CD4-positive, alpha-beta memory T cell (primary cell): ENCODE measurements at regions not wholly inside any gene's neighbourhood (a gene's known extent, or its start where the extent isn't known, plus 50 kb on each side); places are given as distances from the start of the nearest gene placed in this dataset.

Experiments
- CTCF ChIA-PET: fragments of 350-600 bp; sonication (Branson Sonifier 250); formaldehyde crosslinking; loops from one replicate; lab custom pipeline; 2021; ENCODE audit warnings: inconsistent platforms; ENCODE audit not compliant: partially characterized antibody; lab: Charles Lee
- POLR2A ChIA-PET: fragments of 350-600 bp; sonication (Branson Sonifier 250); formaldehyde crosslinking; loops from one replicate; lab custom pipeline; 2021; ENCODE audit not compliant: partially characterized antibody; lab: Charles Lee
- DNase-seq, 5 donors: peaks; one replicate each; pipeline versions ENCODE4 v3.0.0 to v3.0.0-alpha.2; 2020 to 2022; ENCODE audit warnings: mixed read lengths in 1 of 5
- H3K27ac ChIP-seq: one replicate; pipeline ENCODE4 v1.7.0; 2013; ENCODE audit warnings: low read depth, low read length
- H3K27me3 ChIP-seq: 2 replicates; pipeline ENCODE4 v1.7.0; 2013; ENCODE audit warnings: mild to moderate bottlenecking, low read length, moderate library complexity; ENCODE audit not compliant: insufficient read depth
- H3K36me3 ChIP-seq: 2 replicates; pipeline ENCODE4 v1.7.0; 2013; ENCODE audit warnings: mild to moderate bottlenecking, low read length, moderate library complexity; ENCODE audit not compliant: insufficient read depth
- H3K4me1 ChIP-seq: 2 replicates; pipeline ENCODE4 v1.7.0; 2013; ENCODE audit warnings: mild to moderate bottlenecking, low read length, moderate library complexity; ENCODE audit not compliant: insufficient read depth
- H3K4me3 ChIP-seq, 2 donors: one replicate each; pipeline ENCODE4 v1.7.0; 2013; ENCODE audit warnings: low read length in 2 of 2, mild to moderate bottlenecking in 1 of 2
- H3K9me3 ChIP-seq, 2 donors: one replicate each; pipeline ENCODE4 v1.7.0; 2013; ENCODE audit warnings: low read length in 2 of 2, control low read depth in 1 of 2; ENCODE audit not compliant: control insufficient read depth in 1 of 2
- H3K27ac Mint-ChIP-seq, 7 donors: one replicate each; pipeline ENCODE4 v1.8.0; 2020 to 2021; ENCODE audit warnings: mixed read lengths in 7 of 7, mild to moderate bottlenecking in 6 of 7, inconsistent platforms in 3 of 7, moderate library complexity in 3 of 7
- H3K27me3 Mint-ChIP-seq, 2 donors: one replicate each; pipeline ENCODE4 v1.8.0; 2020 to 2021; ENCODE audit warnings: mixed read lengths in 2 of 2
- H3K36me3 Mint-ChIP-seq, 2 donors: one replicate each; pipeline ENCODE4 v1.8.0; 2020 to 2021; ENCODE audit warnings: mixed read lengths in 2 of 2, inconsistent platforms in 1 of 2, mild to moderate bottlenecking in 1 of 2
- H3K4me1 Mint-ChIP-seq, 4 donors: one replicate each; pipeline ENCODE4 v1.8.0; 2020 to 2021; ENCODE audit warnings: mixed read lengths in 4 of 4, mild to moderate bottlenecking in 1 of 4
- H3K4me3 Mint-ChIP-seq, 8 donors: one replicate each; pipeline ENCODE4 v1.8.0; 2020 to 2021; ENCODE audit warnings: mixed read lengths in 8 of 8, mild to moderate bottlenecking in 7 of 8, moderate library complexity in 6 of 8, inconsistent platforms in 3 of 8
- H3K9me3 Mint-ChIP-seq, 8 donors: one replicate each; pipeline ENCODE4 v1.8.0; 2020 to 2021; ENCODE audit warnings: mixed read lengths in 8 of 8, mild to moderate bottlenecking in 5 of 8, inconsistent platforms in 3 of 8, moderate library complexity in 1 of 8
- intact Hi-C: fragments of 100-400 bp; cut with micrococcal nuclease; formaldehyde crosslinking; loops from one replicate; pipeline ENCODE4 v1.15.1; 2023

DNA sequence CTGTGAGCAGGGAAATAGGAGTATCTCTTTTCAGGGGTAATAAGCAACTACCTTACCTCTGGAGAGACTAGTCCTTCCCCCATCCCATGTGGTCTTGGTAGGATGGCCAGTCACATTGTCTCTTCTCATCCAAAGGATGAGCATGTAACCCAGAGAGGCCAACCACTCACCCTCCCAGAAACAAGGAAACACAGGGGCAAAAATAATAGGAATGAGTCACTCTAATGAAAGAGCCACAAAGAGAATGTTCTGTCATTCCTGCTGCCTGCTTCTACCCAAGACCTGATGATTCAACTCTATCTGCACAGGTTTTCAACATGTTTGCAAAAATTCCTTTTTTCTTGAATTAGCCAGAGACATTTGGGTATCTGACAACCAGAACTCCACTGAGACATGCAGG is 99.3 kb upstream of the NFE2L3 start:
- no peak overlapping the region for H3K4me3 ChIP-seq
- Mint-ChIP-seq H3K4me3 (no peak overlapping the region), H3K4me1 (no peaks in the 10 kb centered on the region), H3K9me3 (peaks cover 0 to 22% (median 5%) of the 10 kb centered on the region in 8 donors), H3K27me3 (peaks cover 34 to 40% of the 10 kb centered on the region in 2 donors), H3K27ac (no peak overlapping the region), H3K36me3 (no peaks in the 10 kb centered on the region)
- H3K27ac ChIP-seq: no peak overlapping the region
- intact Hi-C loops: no loop called here
- no peaks in the 10 kb centered on the region for H3K36me3 ChIP-seq
- ChIA-PET CTCF (interaction anchor here (1.8 kb wide), 1 partner anchor 160 kb away, joined by 4 read pairs; no protein-coding TSS in a partner anchor), POLR2A (no interaction called here)
- no peaks in the 10 kb centered on the region for H3K4me1 ChIP-seq
- DNase-seq: no peak
- no peaks in the 10 kb centered on the region for H3K27me3 ChIP-seq
- H3K9me3 ChIP-seq: no peaks in the 10 kb centered on the region

DNA sequence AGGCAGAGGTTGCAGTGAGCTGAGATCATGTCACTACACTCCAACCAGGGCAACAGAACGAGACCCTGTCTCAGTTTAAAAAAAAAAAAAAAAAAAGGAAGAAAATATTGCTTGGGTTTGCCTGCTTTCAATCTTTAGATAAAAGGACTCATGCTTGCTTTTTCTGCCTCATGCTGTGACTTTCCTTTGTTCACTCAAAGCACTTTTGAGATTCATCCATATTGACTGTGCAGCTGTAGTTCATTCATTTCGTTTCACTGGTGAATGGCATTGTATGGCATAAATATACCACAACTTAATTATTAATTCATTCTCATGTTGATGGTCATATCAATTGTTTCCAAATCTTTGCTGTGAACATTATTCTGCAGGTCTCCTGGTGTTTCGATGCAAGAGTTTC is 97.6 kb upstream of the NFE2L3 start:
- Histone ChIP-seq H3K9me3 (no peaks in the 10 kb centered on the region), H3K4me3 (no peak overlapping the region), H3K27me3 (no peaks in the 10 kb centered on the region), H3K27ac (no peak overlapping the region), H3K36me3 (no peaks in the 10 kb centered on the region), H3K4me1 (no peaks in the 10 kb centered on the region)
- no peaks in the 10 kb centered on the region for H3K36me3 Mint-ChIP-seq
- no peaks in the 10 kb centered on the region for H3K4me1 Mint-ChIP-seq
- intact Hi-C loops: no loop called here
- H3K9me3 Mint-ChIP-seq: peaks cover 0 to 22% (median 5%) of the 10 kb centered on the region in 8 donors
- DNase-seq: no peak
- no peak overlapping the region for H3K27ac Mint-ChIP-seq
- no peak overlapping the region for H3K4me3 Mint-ChIP-seq
- ChIA-PET POLR2A (no interaction called here), CTCF (interaction anchor here (1.2 to 1.8 kb wide), 2 partner anchors 159 to 161 kb away, joined by 3 to 4 read pairs; no protein-coding TSS in a partner anchor)
- peaks cover 36 to 40% of the 10 kb centered on the region in 2 donors for H3K27me3 Mint-ChIP-seq

DNA sequence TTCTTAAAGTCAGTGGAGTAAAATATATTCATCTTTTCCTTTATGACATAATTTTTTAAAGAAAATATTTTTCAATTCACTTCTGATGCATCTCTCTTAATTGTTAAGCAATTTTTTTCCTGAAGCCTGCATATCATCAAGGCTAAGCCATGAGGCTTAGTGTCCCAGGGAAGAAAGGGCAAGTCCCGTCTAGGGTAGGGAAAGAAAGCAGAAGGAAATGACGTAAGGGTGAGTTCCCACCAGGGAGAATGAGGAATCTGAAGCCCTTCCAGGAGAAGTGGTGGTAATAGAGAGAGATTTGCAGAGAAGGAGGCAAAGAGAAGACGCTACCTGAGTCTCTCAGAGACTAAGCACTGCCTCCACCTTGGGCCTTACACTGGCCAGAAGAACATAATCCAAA is 96.8 kb upstream of the NFE2L3 start:
- H3K4me3 ChIP-seq: no peak overlapping the region
- H3K36me3 ChIP-seq: no peaks in the 10 kb centered on the region
- H3K4me1 Mint-ChIP-seq: no peaks in the 10 kb centered on the region
- ChIA-PET CTCF (interaction anchor here (6.5 kb wide), 1 partner anchor 162 kb away, joined by 97 read pairs; no protein-coding TSS in a partner anchor), POLR2A (no interaction called here)
- no peak for DNase-seq
- H3K27me3 ChIP-seq: no peaks in the 10 kb centered on the region
- H3K9me3 ChIP-seq: no peaks in the 10 kb centered on the region
- no peak overlapping the region for H3K27ac Mint-ChIP-seq
- no peak overlapping the region for H3K4me3 Mint-ChIP-seq
- H3K36me3 Mint-ChIP-seq: no peaks in the 10 kb centered on the region
- H3K4me1 ChIP-seq: no peaks in the 10 kb centered on the region
- H3K27me3 Mint-ChIP-seq: peaks cover 37% of the 10 kb centered on the region in 2 donors
- H3K27ac ChIP-seq: no peak overlapping the region
- H3K9me3 Mint-ChIP-seq: peaks cover 0 to 22% (median 5%) of the 10 kb centered on the region in 8 donors
- intact Hi-C loops: no loop called here

DNA sequence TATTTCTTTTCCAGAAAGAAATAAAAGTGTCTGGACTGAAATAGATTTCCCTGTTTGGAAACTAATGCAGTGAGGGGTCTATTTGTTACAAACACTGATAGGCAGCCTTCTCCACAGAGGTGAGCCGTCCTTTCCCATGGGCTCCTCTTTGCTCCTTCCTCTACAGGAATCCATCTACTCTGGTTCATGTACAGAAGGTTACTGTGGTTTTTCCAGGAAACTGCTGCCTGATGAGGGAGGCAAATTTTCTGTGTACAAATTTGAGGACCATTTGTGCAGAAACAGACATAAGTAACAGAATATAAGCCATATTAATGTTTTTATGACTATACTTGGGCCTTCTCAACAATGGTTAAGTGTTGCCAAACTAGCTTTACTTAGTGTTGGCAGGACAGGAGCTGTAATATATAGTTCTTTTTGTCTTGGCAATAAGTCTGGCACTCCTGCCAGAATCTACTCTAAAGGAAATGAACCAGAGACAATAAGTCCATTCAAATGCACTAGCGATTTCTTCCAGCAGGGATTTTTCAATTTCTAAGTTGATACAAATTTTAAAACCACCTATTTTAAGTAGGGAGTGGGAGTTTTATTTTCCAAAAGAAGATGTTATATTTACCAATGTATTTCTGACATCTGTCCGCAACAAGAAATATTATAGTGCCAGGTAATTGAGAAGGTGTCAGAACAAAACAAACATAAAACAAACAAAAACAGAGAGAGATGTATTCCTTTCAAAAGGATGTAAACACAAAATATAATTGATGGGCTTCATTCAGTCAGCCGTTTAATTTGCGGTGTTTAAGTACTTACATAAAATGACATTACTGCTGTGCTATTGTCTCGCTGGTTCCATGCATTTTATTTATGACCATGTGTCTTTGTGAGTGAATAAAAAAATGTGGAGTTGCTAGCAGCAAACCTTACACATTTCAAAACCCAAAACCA is 91.0 kb upstream of the NFE2L3 start:
- Histone ChIP-seq H3K36me3 (no peaks in the 10 kb centered on the region), H3K4me1 (no peaks in the 10 kb centered on the region), H3K9me3 (no peaks in the 10 kb centered on the region), H3K27me3 (no peaks in the 10 kb centered on the region), H3K4me3 (no peak overlapping the region), H3K27ac (no peak overlapping the region)
- DNase-seq: no peak
- H3K36me3 Mint-ChIP-seq: no peaks in the 10 kb centered on the region
- H3K4me3 Mint-ChIP-seq: peak overlapping the region in 1 of 8 donors; percentile 20
- H3K9me3 Mint-ChIP-seq: no peaks in the 10 kb centered on the region
- ChIA-PET CTCF (interaction anchor here (1.7 to 9.2 kb wide), 5 partner anchors 11 to 169 kb away, joined by 6 to 161 read pairs (median 20); no protein-coding TSS in a partner anchor), POLR2A (interaction anchor here (0.8 kb wide), 1 partner anchor 168 kb away, joined by 3 read pairs; no protein-coding TSS in a partner anchor)
- intact Hi-C loops: loop anchor here (1.0 kb wide), 2 partner anchors 168 to 304 kb away; no protein-coding TSS in a partner anchor
- H3K4me1 Mint-ChIP-seq: peaks cover 2 to 5% (median 3%) of the 10 kb centered on the region in 4 donors
- H3K27ac Mint-ChIP-seq: no peak overlapping the region
- H3K27me3 Mint-ChIP-seq: peaks cover 20 to 25% of the 10 kb centered on the region in 2 donors

DNA sequence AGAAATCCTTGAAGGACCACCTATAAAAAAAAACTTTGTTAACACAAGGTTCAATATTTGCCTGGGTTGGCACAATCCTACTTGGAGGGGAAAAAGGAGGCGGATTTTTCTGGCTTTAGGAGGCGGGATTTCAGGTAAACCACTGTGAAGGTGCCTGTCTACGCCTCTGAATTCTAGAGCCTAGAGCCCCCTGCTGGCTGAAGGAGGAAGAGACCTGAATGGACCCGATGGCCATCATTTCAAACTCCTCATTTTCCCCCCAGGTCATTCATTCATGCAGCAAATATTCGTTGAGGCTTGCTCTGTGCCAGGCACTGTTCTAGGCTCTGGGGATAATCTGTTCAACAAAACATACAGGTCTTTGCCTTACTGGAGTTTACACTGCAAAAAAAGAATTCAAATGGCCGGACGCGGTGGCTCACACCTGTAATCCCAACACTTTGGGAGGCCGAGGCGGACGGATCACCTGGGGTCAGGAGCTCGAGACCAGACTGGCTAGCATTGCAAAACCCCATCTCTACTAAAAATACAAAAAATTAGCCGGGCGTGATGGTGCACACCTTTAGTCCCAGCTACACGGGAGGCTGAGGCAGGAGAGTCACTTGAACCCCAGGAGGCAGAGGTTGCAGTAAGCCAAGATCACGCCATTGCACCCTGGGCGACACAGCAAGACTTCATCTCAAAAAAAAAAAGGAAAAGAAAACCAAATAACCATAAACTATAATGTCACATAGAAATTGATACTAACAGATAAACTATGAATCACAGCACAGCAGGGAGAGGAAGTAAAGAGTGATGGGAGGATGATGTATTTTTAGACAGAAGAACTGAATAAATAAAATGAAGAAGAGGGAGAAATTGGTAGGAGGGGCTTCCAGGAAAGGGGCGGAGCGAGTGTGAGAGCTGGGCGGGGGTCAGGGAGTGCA is 90.1 kb upstream of the NFE2L3 start:
- no peak overlapping the region for H3K4me3 ChIP-seq
- no peaks in the 10 kb centered on the region for H3K27me3 ChIP-seq
- no peaks in the 10 kb centered on the region for H3K9me3 ChIP-seq
- no peaks in the 10 kb centered on the region for H3K36me3 ChIP-seq
- no peaks in the 10 kb centered on the region for H3K4me1 ChIP-seq
- Mint-ChIP-seq H3K27me3 (peaks cover 20 to 22% of the 10 kb centered on the region in 2 donors), H3K4me1 (peaks cover 2 to 5% (median 3%) of the 10 kb centered on the region in 4 donors), H3K9me3 (no peaks in the 10 kb centered on the region), H3K27ac (no peak overlapping the region), H3K4me3 (peak overlapping the region in 1 of 8 donors; percentile 20), H3K36me3 (no peaks in the 10 kb centered on the region)
- POLR2A ChIA-PET: interaction anchor here (0.8 kb wide), 1 partner anchor 169 kb away, joined by 3 read pairs; no protein-coding TSS in a partner anchor
- CTCF ChIA-PET: interaction anchor here (0.7 to 9.2 kb wide), 8 partner anchors 8 to 303 kb away, joined by 3 to 161 read pairs (median 4); partner anchors contain the start of gene SNX10
- intact Hi-C loops: loop anchor here (1.0 kb wide), 2 partner anchors 169 to 303 kb away; no protein-coding TSS in a partner anchor
- no peak overlapping the region for H3K27ac ChIP-seq
- peak; percentile 50 to 71 (median 61) for DNase-seq

DNA sequence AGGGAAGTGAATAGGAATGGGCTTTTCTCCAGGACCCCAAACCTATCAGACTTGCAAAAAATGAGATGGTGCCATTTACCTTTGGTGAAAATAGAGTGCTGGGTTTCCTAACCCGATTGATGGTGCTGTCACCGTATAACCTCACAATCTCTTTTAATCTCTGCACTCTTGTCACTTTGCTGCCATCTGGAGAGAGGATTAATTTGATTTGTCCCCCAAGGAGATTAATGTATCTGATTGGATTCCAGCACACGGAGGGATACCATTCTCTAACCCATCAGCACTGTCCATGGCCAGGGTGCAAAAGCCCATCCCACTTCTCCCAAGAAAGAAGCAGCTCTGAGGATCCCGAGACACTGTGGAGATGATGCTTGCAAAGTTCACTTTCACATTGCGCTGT is 86.3 kb upstream of the NFE2L3 start:
- POLR2A ChIA-PET: no interaction called here
- no peak for DNase-seq
- Mint-ChIP-seq H3K4me3 (no peak overlapping the region), H3K27me3 (peaks cover 18 to 19% of the 10 kb centered on the region in 2 donors), H3K4me1 (peaks cover 2 to 5% (median 3%) of the 10 kb centered on the region in 4 donors), H3K27ac (no peak overlapping the region), H3K9me3 (no peaks in the 10 kb centered on the region), H3K36me3 (no peaks in the 10 kb centered on the region)
- no peaks in the 10 kb centered on the region for H3K36me3 ChIP-seq
- intact Hi-C loops: no loop called here
- H3K4me3 ChIP-seq: no peak overlapping the region
- CTCF ChIA-PET: interaction anchor here (0.6 to 9.2 kb wide), 2 partner anchors 139 to 173 kb away, joined by 3 to 161 read pairs; no protein-coding TSS in a partner anchor
- no peaks in the 10 kb centered on the region for H3K9me3 ChIP-seq
- H3K27me3 ChIP-seq: no peaks in the 10 kb centered on the region
- no peaks in the 10 kb centered on the region for H3K4me1 ChIP-seq
- H3K27ac ChIP-seq: no peak overlapping the region
